ENCODE measurements at regions not wholly inside any gene's neighbourhood (a gene's known extent, or its start where the extent isn't known, plus 50 kb on each side); places are given as distances from the start of the nearest gene placed in this dataset.

DNA sequence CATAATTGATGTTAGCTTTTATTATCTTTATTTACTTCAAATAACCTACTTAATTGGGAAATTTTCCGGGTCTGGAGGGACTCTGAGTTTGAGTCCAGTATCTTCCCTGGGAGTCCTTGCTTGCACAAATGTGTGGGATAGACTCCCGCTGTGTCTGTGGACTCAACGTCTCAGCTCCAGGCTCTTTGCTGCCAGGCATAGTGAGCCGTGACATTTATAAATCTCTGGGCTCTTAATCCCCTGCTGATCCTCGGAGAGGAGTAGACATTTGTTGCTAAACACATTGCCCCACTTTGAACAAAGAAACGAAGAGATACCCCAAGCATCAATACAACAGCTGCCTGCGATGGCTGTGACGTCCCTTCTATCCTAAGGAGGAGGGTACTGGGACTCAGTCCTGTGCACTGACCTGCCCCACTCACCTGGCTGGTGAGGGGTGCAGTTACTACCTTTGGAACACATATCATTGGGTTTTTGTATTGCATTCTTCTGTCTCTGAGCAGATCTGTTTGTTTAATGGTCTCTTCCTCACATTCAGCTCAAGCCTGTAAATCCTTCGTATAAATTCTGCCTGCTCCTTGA, 316.9 kb downstream of the HAPSTR1 start:
- Histone ChIP-seq H3K27ac (no peak overlapping the region), H3K9me3 (no peaks in the 10 kb centered on the region), H3K4me3 (no peak overlapping the region), H3K27me3 (no peaks in the 10 kb centered on the region), H3K4me1 (peaks cover 7% of the 10 kb centered on the region), H3K36me3 (no peaks in the 10 kb centered on the region)
- TF ChIP-seq, protein P1, sequence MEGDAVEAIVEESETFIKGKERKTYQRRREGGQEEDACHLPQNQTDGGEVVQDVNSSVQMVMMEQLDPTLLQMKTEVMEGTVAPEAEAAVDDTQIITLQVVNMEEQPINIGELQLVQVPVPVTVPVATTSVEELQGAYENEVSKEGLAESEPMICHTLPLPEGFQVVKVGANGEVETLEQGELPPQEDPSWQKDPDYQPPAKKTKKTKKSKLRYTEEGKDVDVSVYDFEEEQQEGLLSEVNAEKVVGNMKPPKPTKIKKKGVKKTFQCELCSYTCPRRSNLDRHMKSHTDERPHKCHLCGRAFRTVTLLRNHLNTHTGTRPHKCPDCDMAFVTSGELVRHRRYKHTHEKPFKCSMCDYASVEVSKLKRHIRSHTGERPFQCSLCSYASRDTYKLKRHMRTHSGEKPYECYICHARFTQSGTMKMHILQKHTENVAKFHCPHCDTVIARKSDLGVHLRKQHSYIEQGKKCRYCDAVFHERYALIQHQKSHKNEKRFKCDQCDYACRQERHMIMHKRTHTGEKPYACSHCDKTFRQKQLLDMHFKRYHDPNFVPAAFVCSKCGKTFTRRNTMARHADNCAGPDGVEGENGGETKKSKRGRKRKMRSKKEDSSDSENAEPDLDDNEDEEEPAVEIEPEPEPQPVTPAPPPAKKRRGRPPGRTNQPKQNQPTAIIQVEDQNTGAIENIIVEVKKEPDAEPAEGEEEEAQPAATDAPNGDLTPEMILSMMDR (IDR thresholded peaks at IDR 0.05) = no peak
- ATAC-seq (no peak), DNase-seq (no peak)
- intact Hi-C loops (cut with DNase I) = no loop called here

DNA sequence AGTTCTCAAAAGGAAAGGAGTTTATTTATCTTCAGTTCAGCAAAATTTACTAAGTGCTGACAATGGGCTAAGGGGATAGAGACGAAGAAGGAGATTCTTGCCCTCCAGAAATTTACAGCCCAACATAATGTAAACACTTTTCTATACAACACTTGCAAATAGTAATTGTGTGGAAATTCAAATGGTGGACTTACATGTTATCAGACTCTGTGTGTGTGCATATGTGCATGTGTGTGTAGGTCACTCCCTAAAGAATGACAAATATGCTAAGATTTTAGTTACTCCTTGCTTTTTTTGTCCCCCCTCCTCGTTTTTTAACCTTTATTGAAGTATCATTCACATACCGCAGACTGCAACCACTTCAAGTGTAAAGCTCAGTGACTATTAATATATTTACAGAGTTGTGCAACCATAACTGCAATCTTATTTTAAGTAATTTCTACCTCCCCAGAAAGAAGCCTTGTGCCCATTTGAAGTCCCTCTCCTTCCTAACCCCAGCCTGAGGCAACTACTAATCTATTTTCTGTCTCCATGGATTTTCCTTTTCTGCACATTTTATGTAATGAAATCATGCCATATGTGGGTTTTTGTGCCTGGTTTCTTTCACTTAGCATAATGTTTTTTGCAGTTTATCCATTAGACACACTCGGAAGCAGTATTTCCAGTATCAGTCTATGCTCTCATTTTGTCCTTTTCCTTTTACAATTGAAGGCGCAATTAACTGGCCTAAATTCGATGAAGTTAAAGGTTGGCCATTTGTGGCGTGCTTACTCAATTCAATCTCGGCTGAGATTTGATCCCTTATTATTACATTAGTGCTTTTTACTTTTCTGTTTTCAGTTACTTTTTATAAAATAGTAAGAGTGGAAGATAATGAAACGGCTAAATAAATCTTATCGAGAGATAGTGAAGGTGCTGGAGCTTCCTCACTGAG, 318.4 kb downstream of the HAPSTR1 start:
- Histone ChIP-seq H3K27me3 (no peaks in the 10 kb centered on the region), H3K9me3 (no peaks in the 10 kb centered on the region), H3K27ac (no peak overlapping the region), H3K4me3 (no peak overlapping the region), H3K4me1 (peaks cover 7% of the 10 kb centered on the region), H3K36me3 (no peaks in the 10 kb centered on the region)
- TF ChIP-seq, protein P1 (IDR thresholded peaks at IDR 0.05) = no peak
- DNase-seq (no peak), ATAC-seq (no peak)
- intact Hi-C loops (cut with DNase I) = no loop called here

DNA sequence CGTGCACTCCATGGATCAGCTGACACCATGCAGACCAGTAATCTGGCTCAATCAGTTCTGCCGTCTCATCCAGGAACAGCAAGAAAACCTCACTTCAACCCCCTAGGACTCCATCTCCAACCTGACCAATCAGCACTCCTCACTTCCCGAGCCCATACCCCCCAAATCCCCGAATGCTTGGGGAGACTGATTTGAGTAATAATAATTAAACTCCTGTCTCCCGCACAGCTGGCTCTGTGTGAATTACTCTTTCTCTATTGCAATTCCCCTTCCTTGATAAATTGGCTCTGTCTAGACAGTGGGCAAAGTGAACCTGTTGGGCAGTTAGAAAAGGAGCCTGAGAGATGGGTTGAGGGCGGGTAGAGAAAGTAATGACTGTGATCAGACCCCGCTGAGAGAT, 320.0 kb downstream of the HAPSTR1 start:
- H3K27ac ChIP-seq = no peak overlapping the region
- ATAC-seq = no peak
- intact Hi-C loops (cut with DNase I) = no loop called here
- no peaks in the 10 kb centered on the region for H3K9me3 ChIP-seq
- H3K4me3 ChIP-seq = no peak overlapping the region
- no peaks in the 10 kb centered on the region for H3K27me3 ChIP-seq
- H3K4me1 ChIP-seq = peaks cover 7% of the 10 kb centered on the region
- TF ChIP-seq, protein P1 (IDR thresholded peaks at IDR 0.05) = no peak
- no peak for DNase-seq
- H3K36me3 ChIP-seq = no peaks in the 10 kb centered on the region

GRCh38 chr16:9412031-9412914, 320.8 kb downstream of the HAPSTR1 start:
- H3K27me3 ChIP-seq = no peaks in the 10 kb centered on the region

DNA sequence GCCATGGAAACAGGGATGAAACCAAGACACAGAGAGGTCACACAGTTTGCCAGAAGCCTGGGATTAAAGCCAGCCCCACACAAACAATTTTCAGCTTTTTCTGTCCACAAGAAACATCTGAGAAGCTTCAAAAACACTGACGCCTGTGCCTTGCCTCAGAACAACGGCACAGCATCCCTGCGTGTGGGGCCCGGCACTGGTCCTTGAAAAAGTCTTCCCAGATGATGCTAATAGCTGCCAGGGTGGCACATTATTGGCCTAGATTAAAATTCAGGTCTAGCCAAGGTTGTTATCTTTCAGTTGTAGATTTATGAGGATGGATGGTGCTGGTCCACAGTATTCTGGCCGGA, 321.4 kb downstream of the HAPSTR1 start:
- H3K4me1 ChIP-seq = peaks cover 7% of the 10 kb centered on the region
- H3K4me3 ChIP-seq = no peak overlapping the region
- TF ChIP-seq, protein P1 (IDR thresholded peaks at IDR 0.05) = no peak
- intact Hi-C loops (cut with DNase I) = no loop called here
- no peaks in the 10 kb centered on the region for H3K27me3 ChIP-seq
- H3K9me3 ChIP-seq = no peaks in the 10 kb centered on the region
- H3K36me3 ChIP-seq = no peaks in the 10 kb centered on the region
- no peak for ATAC-seq
- H3K27ac ChIP-seq = no peak overlapping the region
- DNase-seq = no peak

More at GRCh38 chr16:9412031-9412914, 320.8 kb downstream of the HAPSTR1 start:
- ATAC-seq (no peak), DNase-seq (no peak)
- Histone ChIP-seq H3K36me3 (no peaks in the 10 kb centered on the region), H3K4me1 (peaks cover 7% of the 10 kb centered on the region), H3K4me3 (no peak overlapping the region), H3K27ac (no peak overlapping the region), H3K9me3 (no peaks in the 10 kb centered on the region)
- intact Hi-C loops (cut with DNase I) = no loop called here
- TF ChIP-seq, protein P1 (IDR thresholded peaks at IDR 0.05) = no peak
